ENCODE measurements at regions not wholly inside any gene's neighbourhood (a gene's known extent, or its start where the extent isn't known, plus 50 kb on each side); places are given as distances from the start of the nearest gene placed in this dataset.
A peak's percentile ranks its signal among the peaks of the same experiment; 100 is the strongest.

DNA sequence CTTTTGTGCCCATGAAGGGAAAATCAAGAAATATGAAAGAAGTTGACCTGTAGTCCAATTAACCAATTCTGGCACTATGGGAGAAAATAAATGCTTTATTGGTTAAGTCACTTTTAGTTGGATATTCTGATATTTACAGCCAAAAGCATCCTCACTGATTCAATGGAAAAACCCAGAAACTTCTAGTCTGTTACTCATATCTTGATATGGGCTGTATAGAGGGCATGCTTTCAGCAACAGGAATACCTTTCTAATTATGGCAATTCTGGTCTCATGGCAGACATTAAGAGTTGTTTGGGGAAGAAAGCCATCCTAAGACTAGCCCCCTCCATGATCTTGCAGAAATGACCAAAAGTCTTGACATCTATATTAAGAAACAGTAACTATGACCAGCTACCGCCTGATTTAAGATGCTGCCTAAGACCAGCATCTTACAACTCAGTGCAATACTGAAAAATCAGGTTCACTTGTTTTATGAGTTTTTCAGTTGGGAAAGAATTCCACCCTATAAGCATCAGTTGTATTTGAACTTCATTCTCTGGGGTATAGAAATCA is 91.5 kb upstream of the VAV3 start:
- DNase-seq (ENCODE audit: low spot score in 2 of 2) = no peak
- Histone ChIP-seq H3K4me3 (no peak overlapping the region), H3K9me3 (no peaks in the 10 kb centered on the region), H3K4me1 (peaks cover 38% of the 10 kb centered on the region), H3K27me3 (no peaks in the 10 kb centered on the region), H3K27ac (no peak overlapping the region), H3K36me3 (no peaks in the 10 kb centered on the region)
- 91% methylated on average over 1 of the region's 1 CpG for WGBS
- TF ChIP-seq CTCF (IDR thresholded peaks at IDR 0.05) (no peak), POLR2AphosphoS5 (IDR thresholded peaks at IDR 0.05) (no peak), EP300 (IDR thresholded peaks at IDR 0.05) (no peak), POLR2A (IDR thresholded peaks at IDR 0.05) (no peak)

GRCh38 chr1:108055387-108055786 is 90.4 kb upstream of the VAV3 start:
- 76% methylated on average over 2 of the region's 2 CpGs for WGBS
- no peak overlapping the region for H3K4me3 ChIP-seq
- H3K4me1 ChIP-seq = peaks cover 49% of the 10 kb centered on the region
- H3K36me3 ChIP-seq = no peaks in the 10 kb centered on the region
- DNase-seq (ENCODE audit: low spot score in 2 of 2) = no peak
- TF ChIP-seq POLR2AphosphoS5 (IDR thresholded peaks at IDR 0.05) (no peak), CTCF (IDR thresholded peaks at IDR 0.05) (no peak), POLR2A (IDR thresholded peaks at IDR 0.05) (no peak), EP300 (IDR thresholded peaks at IDR 0.05) (no peak)
- H3K27me3 ChIP-seq = no peaks in the 10 kb centered on the region
- H3K27ac ChIP-seq = no peak overlapping the region
- no peaks in the 10 kb centered on the region for H3K9me3 ChIP-seq

DNA sequence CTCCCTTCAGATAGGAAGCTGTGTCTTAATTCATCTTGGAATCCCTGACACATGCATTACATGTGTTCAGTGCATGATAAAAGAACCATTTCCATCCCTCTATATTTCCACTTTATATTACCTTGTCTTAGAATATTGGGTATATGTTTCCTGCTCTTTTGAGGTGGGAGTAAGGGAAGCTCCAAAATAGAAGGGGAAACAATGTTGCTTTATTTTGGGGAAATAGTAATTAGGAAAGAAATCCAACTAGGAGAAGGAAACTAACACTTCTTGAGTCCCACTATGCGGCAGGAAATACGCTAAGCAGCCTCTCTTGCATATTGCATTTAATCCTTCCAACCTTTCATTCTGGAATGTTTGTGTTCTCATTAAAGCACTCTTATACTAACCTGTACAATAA is 89.4 kb upstream of the VAV3 start:
- Histone ChIP-seq H3K4me1 (peaks cover 55% of the 10 kb centered on the region), H3K36me3 (no peaks in the 10 kb centered on the region), H3K4me3 (no peak overlapping the region), H3K27me3 (no peaks in the 10 kb centered on the region), H3K27ac (no peak overlapping the region), H3K9me3 (no peaks in the 10 kb centered on the region)
- no peak for DNase-seq (ENCODE audit: low spot score in 2 of 2)
- TF ChIP-seq EP300 (IDR thresholded peaks at IDR 0.05) (no peak), CTCF (IDR thresholded peaks at IDR 0.05) (no peak), POLR2A (IDR thresholded peaks at IDR 0.05) (no peak), POLR2AphosphoS5 (IDR thresholded peaks at IDR 0.05) (no peak)
- 74% methylated on average over 2 of the region's 2 CpGs for WGBS

DNA sequence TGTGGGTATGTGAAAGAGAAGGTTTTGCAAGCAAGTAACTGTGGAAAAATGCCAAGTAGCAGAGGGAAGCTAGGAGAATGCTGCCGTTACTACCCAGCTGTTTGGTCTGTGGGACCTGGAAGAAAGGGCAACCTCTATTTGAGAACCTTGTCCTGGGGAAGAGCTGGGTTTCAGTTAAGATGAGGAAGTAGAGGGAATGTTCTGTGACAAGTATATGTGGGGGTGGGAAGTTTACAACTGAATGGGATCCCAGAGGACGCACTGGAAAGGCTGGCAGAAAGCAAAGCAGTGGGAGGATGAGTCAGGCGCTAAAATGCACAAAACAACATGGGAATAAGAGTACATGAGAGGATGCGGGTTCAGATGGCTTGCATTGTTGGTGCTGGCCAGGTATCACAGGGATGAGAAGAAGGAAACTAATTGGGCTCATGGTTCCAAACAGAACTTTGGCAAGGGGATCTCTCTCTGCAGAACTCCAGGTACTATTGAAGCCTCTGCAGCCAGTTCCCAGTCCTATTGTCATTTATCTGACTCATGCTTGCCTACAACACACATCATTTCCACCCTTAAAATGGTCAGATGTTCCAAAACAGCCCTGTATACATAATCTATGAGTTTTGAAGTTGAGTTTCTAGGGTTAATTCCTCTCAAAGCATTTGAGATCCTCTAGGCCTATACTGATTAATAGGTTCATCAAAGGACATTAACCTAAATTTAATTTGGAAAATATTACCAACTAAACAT is 88.5 kb upstream of the VAV3 start:
- 41% methylated on average over 4 of the region's 4 CpGs for WGBS

More for the DNA sequence above, 88.5 kb upstream of the VAV3 start:
- Histone ChIP-seq H3K27me3 (no peaks in the 10 kb centered on the region), H3K4me1 (peaks cover 54% of the 10 kb centered on the region), H3K36me3 (no peaks in the 10 kb centered on the region), H3K9me3 (no peaks in the 10 kb centered on the region), H3K27ac (peak overlapping the region; percentile 18), H3K4me3 (no peak overlapping the region)
- DNase-seq (ENCODE audit: low spot score in 2 of 2) = no peak
- TF ChIP-seq CTCF (IDR thresholded peaks at IDR 0.05) (no peak), POLR2AphosphoS5 (IDR thresholded peaks at IDR 0.05) (no peak), POLR2A (IDR thresholded peaks at IDR 0.05) (no peak), EP300 (IDR thresholded peaks at IDR 0.05) (no peak)

All from suprapubic skin (tissue), 4 donors.